ENCODE measurements at regions not wholly inside any gene's neighbourhood (a gene's known extent, or its start where the extent isn't known, plus 50 kb on each side); places are given as distances from the start of the nearest gene placed in this dataset.

GRCh38 chr3:164539215-164539614 lies 539.1 kb downstream of the SI start:
- no peak overlapping the region for H2AFZ ChIP-seq
- TF ChIP-seq EZH2 (IDR thresholded peaks at IDR 0.05; ENCODE audit: borderline replicate concordance): no peak
- TF ChIP-seq EZH2phosphoT487 (IDR thresholded peaks at IDR 0.05; ENCODE audit: low read depth, severe bottlenecking, unreplicated experiment): no peak
- no peak for TF ChIP-seq CTCF (IDR thresholded peaks at IDR 0.05; ENCODE audit: poor library complexity)
- H3K36me3 ChIP-seq (replicated peaks; ENCODE audit: insufficient read depth, low read depth): no peaks in the 10 kb centered on the region
- H3K4me3 ChIP-seq: no peak overlapping the region
- H3K27ac ChIP-seq: no peak overlapping the region
- no peaks in the 10 kb centered on the region for H3K4me1 ChIP-seq (ENCODE audit: insufficient read depth)
- DNase-seq (ENCODE audit: low spot score): no peak
- no peaks in the 10 kb centered on the region for H3K9me3 ChIP-seq (ENCODE audit: low read depth)
- no peaks in the 10 kb centered on the region for H3K9me2 ChIP-seq (replicated peaks; ENCODE audit: insufficient read depth)
- WGBS (ENCODE audit: low lambda C conversion rate, missing lambda C conversion rate): 86% methylated on average over 2 of the region's 2 CpGs
- H4K20me1 ChIP-seq (ENCODE audit: insufficient read depth, poor library complexity, severe bottlenecking): no peaks in the 10 kb centered on the region
- no peak overlapping the region for H3K4me2 ChIP-seq
- no peaks in the 10 kb centered on the region for H3K79me2 ChIP-seq
- no peaks in the 10 kb centered on the region for H3K27me3 ChIP-seq

GRCh38 chr3:164537485-164537884 lies 540.8 kb downstream of the SI start:
- no peaks in the 10 kb centered on the region for H3K9me3 ChIP-seq (ENCODE audit: low read depth)
- no peak overlapping the region for H2AFZ ChIP-seq
- H3K9me2 ChIP-seq (replicated peaks; ENCODE audit: insufficient read depth): no peaks in the 10 kb centered on the region
- no peak overlapping the region for H3K27ac ChIP-seq
- DNase-seq (ENCODE audit: low spot score): no peak
- H3K4me2 ChIP-seq: no peak overlapping the region
- no peak overlapping the region for H3K4me3 ChIP-seq
- H3K36me3 ChIP-seq (replicated peaks; ENCODE audit: insufficient read depth, low read depth): no peaks in the 10 kb centered on the region
- no peaks in the 10 kb centered on the region for H3K79me2 ChIP-seq
- TF ChIP-seq EZH2 (IDR thresholded peaks at IDR 0.05; ENCODE audit: borderline replicate concordance) (no peak), EZH2phosphoT487 (IDR thresholded peaks at IDR 0.05; ENCODE audit: low read depth, severe bottlenecking, unreplicated experiment) (no peak), CTCF (IDR thresholded peaks at IDR 0.05; ENCODE audit: poor library complexity) (no peak)
- no peaks in the 10 kb centered on the region for H3K4me1 ChIP-seq (ENCODE audit: insufficient read depth)
- no peaks in the 10 kb centered on the region for H4K20me1 ChIP-seq (ENCODE audit: insufficient read depth, poor library complexity, severe bottlenecking)
- no peaks in the 10 kb centered on the region for H3K27me3 ChIP-seq

GRCh38 chr3:164533275-164533674 lies 545.0 kb downstream of the SI start:
- no peak for TF ChIP-seq EZH2phosphoT487 (IDR thresholded peaks at IDR 0.05; ENCODE audit: low read depth, severe bottlenecking, unreplicated experiment)
- TF ChIP-seq EZH2 (IDR thresholded peaks at IDR 0.05; ENCODE audit: borderline replicate concordance): no peak
- H3K4me3 ChIP-seq: no peak overlapping the region
- H3K27me3 ChIP-seq: no peaks in the 10 kb centered on the region
- no peak overlapping the region for H3K4me2 ChIP-seq
- no peak overlapping the region for H2AFZ ChIP-seq
- no peaks in the 10 kb centered on the region for H3K9me3 ChIP-seq (ENCODE audit: low read depth)
- H3K79me2 ChIP-seq: no peaks in the 10 kb centered on the region
- 43% methylated on average over 3 of the region's 3 CpGs for WGBS (ENCODE audit: low lambda C conversion rate, missing lambda C conversion rate)
- H3K9me2 ChIP-seq (replicated peaks; ENCODE audit: insufficient read depth): no peaks in the 10 kb centered on the region
- no peaks in the 10 kb centered on the region for H3K4me1 ChIP-seq (ENCODE audit: insufficient read depth)
- DNase-seq (ENCODE audit: low spot score): no peak
- H4K20me1 ChIP-seq (ENCODE audit: insufficient read depth, poor library complexity, severe bottlenecking): no peaks in the 10 kb centered on the region
- H3K27ac ChIP-seq: no peak overlapping the region
- no peaks in the 10 kb centered on the region for H3K36me3 ChIP-seq (replicated peaks; ENCODE audit: insufficient read depth, low read depth)

GRCh38 chr3:164526250-164526649 lies 552.0 kb downstream of the SI start:
- no peak for DNase-seq (ENCODE audit: low spot score)
- no peaks in the 10 kb centered on the region for H3K27me3 ChIP-seq
- no peak overlapping the region for H3K4me2 ChIP-seq
- no peak overlapping the region for H3K4me3 ChIP-seq
- no peaks in the 10 kb centered on the region for H3K36me3 ChIP-seq (replicated peaks; ENCODE audit: insufficient read depth, low read depth)
- no peak overlapping the region for H2AFZ ChIP-seq
- H3K9me2 ChIP-seq (replicated peaks; ENCODE audit: insufficient read depth): no peaks in the 10 kb centered on the region
- H3K27ac ChIP-seq: no peak overlapping the region
- no peaks in the 10 kb centered on the region for H3K9me3 ChIP-seq (ENCODE audit: low read depth)
- 80% methylated on average over 2 of the region's 2 CpGs for WGBS (ENCODE audit: low lambda C conversion rate, missing lambda C conversion rate)
- H3K4me1 ChIP-seq (ENCODE audit: insufficient read depth): no peaks in the 10 kb centered on the region
- H4K20me1 ChIP-seq (ENCODE audit: insufficient read depth, poor library complexity, severe bottlenecking): no peaks in the 10 kb centered on the region
- H3K79me2 ChIP-seq: no peaks in the 10 kb centered on the region
- TF ChIP-seq EZH2phosphoT487 (IDR thresholded peaks at IDR 0.05; ENCODE audit: low read depth, severe bottlenecking, unreplicated experiment) (no peak), EZH2 (IDR thresholded peaks at IDR 0.05; ENCODE audit: borderline replicate concordance) (no peak), CTCF (IDR thresholded peaks at IDR 0.05; ENCODE audit: poor library complexity) (no peak)

Data from hepatocyte (in vitro differentiated cells).